ENCODE measurements at regions not wholly inside any gene's neighbourhood (a gene's known extent, or its start where the extent isn't known, plus 50 kb on each side); places are given as distances from the start of the nearest gene placed in this dataset.

DNA sequence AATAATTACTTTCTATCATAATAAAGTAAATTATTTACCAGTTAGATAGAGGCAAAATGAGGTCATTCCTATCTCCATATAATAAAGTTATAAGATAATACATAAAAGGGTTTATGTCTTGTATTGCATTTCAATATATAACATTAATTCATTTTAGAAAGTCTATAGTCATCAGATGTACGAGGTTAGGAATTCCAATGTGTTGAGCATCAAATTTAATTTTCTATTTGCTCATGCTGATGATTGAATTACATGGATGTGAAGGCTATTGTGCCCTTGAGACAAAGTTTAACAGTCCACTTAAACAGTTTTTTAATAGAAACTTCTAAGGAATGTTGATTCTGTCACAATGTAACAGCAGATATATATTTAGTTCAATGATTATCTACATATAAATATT is 678.3 kb upstream of the LRRN3 start:
- TF ChIP-seq, protein P1, sequence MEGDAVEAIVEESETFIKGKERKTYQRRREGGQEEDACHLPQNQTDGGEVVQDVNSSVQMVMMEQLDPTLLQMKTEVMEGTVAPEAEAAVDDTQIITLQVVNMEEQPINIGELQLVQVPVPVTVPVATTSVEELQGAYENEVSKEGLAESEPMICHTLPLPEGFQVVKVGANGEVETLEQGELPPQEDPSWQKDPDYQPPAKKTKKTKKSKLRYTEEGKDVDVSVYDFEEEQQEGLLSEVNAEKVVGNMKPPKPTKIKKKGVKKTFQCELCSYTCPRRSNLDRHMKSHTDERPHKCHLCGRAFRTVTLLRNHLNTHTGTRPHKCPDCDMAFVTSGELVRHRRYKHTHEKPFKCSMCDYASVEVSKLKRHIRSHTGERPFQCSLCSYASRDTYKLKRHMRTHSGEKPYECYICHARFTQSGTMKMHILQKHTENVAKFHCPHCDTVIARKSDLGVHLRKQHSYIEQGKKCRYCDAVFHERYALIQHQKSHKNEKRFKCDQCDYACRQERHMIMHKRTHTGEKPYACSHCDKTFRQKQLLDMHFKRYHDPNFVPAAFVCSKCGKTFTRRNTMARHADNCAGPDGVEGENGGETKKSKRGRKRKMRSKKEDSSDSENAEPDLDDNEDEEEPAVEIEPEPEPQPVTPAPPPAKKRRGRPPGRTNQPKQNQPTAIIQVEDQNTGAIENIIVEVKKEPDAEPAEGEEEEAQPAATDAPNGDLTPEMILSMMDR (IDR thresholded peaks at IDR 0.05) = no peak
- no peak for TF ChIP-seq POLR2A (IDR thresholded peaks at IDR 0.05)
